ENCODE measurements at regions not wholly inside any gene's neighbourhood (a gene's known extent, or its start where the extent isn't known, plus 50 kb on each side); places are given as distances from the start of the nearest gene placed in this dataset.
"Not testable (repeated sequence)": the region's sequence is repeated elsewhere in the genome, so short reads cannot be mapped to it uniquely, and the experiment has no call there.

- Histone ChIP-seq H3K27me3 (ENCODE audit: control insufficient read depth, insufficient read depth, low read length) (no peaks in the 10 kb centered on the region), H3K4me3 (ENCODE audit: low read length) (no peak overlapping the region), H3K9me3 (ENCODE audit: control insufficient read depth, insufficient read depth, low read length) (no peaks in the 10 kb centered on the region), H3K36me3 (ENCODE audit: control insufficient read depth, insufficient read depth, low read length) (no peaks in the 10 kb centered on the region), H3K27ac (ENCODE audit: low read length) (no peak overlapping the region), H3K4me1 (ENCODE audit: control insufficient read depth, insufficient read depth, low read length) (no peaks in the 10 kb centered on the region)
- Mint-ChIP-seq H3K36me3 (peaks cover 8% of the 10 kb centered on the region), H3K27me3 (ENCODE audit: low read depth in 2 of 2) (no peaks in the 10 kb centered on the region), H3K4me3 (no peak overlapping the region), H3K4me1 (no peaks in the 10 kb centered on the region), H3K9me3 (peaks cover 16 to 22% of the 10 kb centered on the region in 2 donors), H3K27ac (no peak overlapping the region)
- ATAC-seq (no peak), DNase-seq (no peak)
- TF ChIP-seq, protein P1, sequence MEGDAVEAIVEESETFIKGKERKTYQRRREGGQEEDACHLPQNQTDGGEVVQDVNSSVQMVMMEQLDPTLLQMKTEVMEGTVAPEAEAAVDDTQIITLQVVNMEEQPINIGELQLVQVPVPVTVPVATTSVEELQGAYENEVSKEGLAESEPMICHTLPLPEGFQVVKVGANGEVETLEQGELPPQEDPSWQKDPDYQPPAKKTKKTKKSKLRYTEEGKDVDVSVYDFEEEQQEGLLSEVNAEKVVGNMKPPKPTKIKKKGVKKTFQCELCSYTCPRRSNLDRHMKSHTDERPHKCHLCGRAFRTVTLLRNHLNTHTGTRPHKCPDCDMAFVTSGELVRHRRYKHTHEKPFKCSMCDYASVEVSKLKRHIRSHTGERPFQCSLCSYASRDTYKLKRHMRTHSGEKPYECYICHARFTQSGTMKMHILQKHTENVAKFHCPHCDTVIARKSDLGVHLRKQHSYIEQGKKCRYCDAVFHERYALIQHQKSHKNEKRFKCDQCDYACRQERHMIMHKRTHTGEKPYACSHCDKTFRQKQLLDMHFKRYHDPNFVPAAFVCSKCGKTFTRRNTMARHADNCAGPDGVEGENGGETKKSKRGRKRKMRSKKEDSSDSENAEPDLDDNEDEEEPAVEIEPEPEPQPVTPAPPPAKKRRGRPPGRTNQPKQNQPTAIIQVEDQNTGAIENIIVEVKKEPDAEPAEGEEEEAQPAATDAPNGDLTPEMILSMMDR (IDR thresholded peaks at IDR 0.05), result no peak
- 63% methylated on average over 3 of the region's 3 CpGs for WGBS (ENCODE audit: insufficient coverage)
- intact Hi-C loops (cut with micrococcal nuclease), result no loop called here
These were observed 558.7 kb upstream of the NECTIN3 start for GRCh38 chr3:110512961-110513360.

DNA sequence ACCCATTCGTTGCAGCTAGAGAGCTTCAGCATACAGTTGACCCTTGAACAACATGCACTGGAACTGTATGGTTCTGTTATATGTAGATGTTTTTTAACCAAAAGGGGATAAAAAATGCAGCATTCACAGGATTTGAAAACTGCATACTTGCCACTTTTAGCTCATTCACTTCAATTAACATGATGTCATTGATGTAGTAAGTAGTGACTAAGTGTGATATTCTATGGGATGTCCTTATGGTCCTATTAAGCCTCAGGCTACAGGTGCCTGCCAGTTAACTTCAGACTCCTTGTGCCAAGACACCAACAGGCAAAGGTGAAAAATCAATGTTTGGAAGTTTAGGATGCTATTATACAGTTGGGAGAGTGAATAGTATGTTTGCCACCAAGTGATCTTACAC, 553.6 kb upstream of the NECTIN3 start:
- Mint-ChIP-seq H3K27ac (no peak overlapping the region), H3K4me1 (no peaks in the 10 kb centered on the region), H3K4me3 (no peak overlapping the region), H3K27me3 (ENCODE audit: low read depth in 2 of 2) (no peaks in the 10 kb centered on the region), H3K9me3 (peaks cover 11 to 13% of the 10 kb centered on the region in 2 donors), H3K36me3 (no peaks in the 10 kb centered on the region)
- ATAC-seq (no peak), DNase-seq (no peak)
- Histone ChIP-seq H3K27me3 (ENCODE audit: control insufficient read depth, insufficient read depth, low read length) (no peaks in the 10 kb centered on the region), H3K9me3 (ENCODE audit: control insufficient read depth, insufficient read depth, low read length) (no peaks in the 10 kb centered on the region), H3K4me3 (ENCODE audit: low read length) (no peak overlapping the region), H3K27ac (ENCODE audit: low read length) (no peak overlapping the region), H3K36me3 (ENCODE audit: control insufficient read depth, insufficient read depth, low read length) (no peaks in the 10 kb centered on the region), H3K4me1 (ENCODE audit: control insufficient read depth, insufficient read depth, low read length) (no peaks in the 10 kb centered on the region)
- intact Hi-C loops (cut with micrococcal nuclease), result no loop called here
- WGBS (ENCODE audit: insufficient coverage), result 86% methylated on average over 1 of the region's 1 CpG
- TF ChIP-seq, protein P1 (IDR thresholded peaks at IDR 0.05), result no peak

DNA sequence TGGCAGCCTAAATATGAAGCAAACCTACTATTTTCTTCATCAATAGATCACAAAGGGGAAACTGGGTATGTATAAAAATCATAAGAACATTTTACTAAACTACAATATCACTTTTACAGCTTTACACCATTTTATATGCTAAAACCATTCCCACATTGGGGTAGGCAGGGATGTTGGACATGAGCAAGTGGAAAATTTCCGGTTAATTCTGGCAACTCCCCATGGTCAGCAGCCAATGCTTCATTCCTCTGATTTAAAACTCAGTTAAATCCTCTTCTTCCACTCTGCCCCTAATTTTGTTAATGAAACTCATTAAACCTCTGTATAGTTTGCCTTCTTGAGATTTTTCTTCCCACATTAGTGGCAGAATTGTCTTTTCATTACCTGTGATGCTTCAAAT, 552.5 kb upstream of the NECTIN3 start:
- H3K36me3 Mint-ChIP-seq, result no peaks in the 10 kb centered on the region
- Histone ChIP-seq H3K4me1 (ENCODE audit: control insufficient read depth, insufficient read depth, low read length) (no peaks in the 10 kb centered on the region), H3K9me3 (ENCODE audit: control insufficient read depth, insufficient read depth, low read length) (no peaks in the 10 kb centered on the region), H3K4me3 (ENCODE audit: low read length) (no peak overlapping the region), H3K36me3 (ENCODE audit: control insufficient read depth, insufficient read depth, low read length) (no peaks in the 10 kb centered on the region), H3K27me3 (ENCODE audit: control insufficient read depth, insufficient read depth, low read length) (no peaks in the 10 kb centered on the region), H3K27ac (ENCODE audit: low read length) (no peak overlapping the region)
- DNase-seq (no peak), ATAC-seq (no peak)
- no peak overlapping the region for H3K4me3 Mint-ChIP-seq
- no peak overlapping the region for H3K27ac Mint-ChIP-seq
- 75% methylated on average over 1 of the region's 1 CpG for WGBS (ENCODE audit: insufficient coverage)
- H3K27me3 Mint-ChIP-seq (ENCODE audit: low read depth in 2 of 2), result no peaks in the 10 kb centered on the region
- intact Hi-C loops (cut with micrococcal nuclease), result no loop called here
- TF ChIP-seq, protein P1 (IDR thresholded peaks at IDR 0.05), result no peak
- H3K4me1 Mint-ChIP-seq, result no peaks in the 10 kb centered on the region
- peaks cover 11 to 13% of the 10 kb centered on the region in 2 donors for H3K9me3 Mint-ChIP-seq

GRCh38 chr3:110521019-110521418, 550.6 kb upstream of the NECTIN3 start:
- H3K36me3 Mint-ChIP-seq, result no peaks in the 10 kb centered on the region
- H3K27me3 Mint-ChIP-seq (ENCODE audit: low read depth in 2 of 2), result no peaks in the 10 kb centered on the region
- no peaks in the 10 kb centered on the region for H3K9me3 ChIP-seq (ENCODE audit: control insufficient read depth, insufficient read depth, low read length)
- H3K36me3 ChIP-seq (ENCODE audit: control insufficient read depth, insufficient read depth, low read length), result no peaks in the 10 kb centered on the region
- H3K4me1 Mint-ChIP-seq, result no peaks in the 10 kb centered on the region
- DNase-seq, result no peak
- H3K4me3 ChIP-seq (ENCODE audit: low read length), result no peak overlapping the region
- H3K4me1 ChIP-seq (ENCODE audit: control insufficient read depth, insufficient read depth, low read length), result no peaks in the 10 kb centered on the region
- ATAC-seq, result no peak
- no peak overlapping the region for H3K27ac Mint-ChIP-seq
- 89% methylated on average over 2 of the region's 2 CpGs for WGBS (ENCODE audit: insufficient coverage)
- H3K27me3 ChIP-seq (ENCODE audit: control insufficient read depth, insufficient read depth, low read length), result no peaks in the 10 kb centered on the region
- TF ChIP-seq, protein P1 (IDR thresholded peaks at IDR 0.05), result no peak
- peaks cover 5 to 10% of the 10 kb centered on the region in 2 donors for H3K9me3 Mint-ChIP-seq
- no peak overlapping the region for H3K4me3 Mint-ChIP-seq
- intact Hi-C loops (cut with micrococcal nuclease), result no loop called here
- no peak overlapping the region for H3K27ac ChIP-seq (ENCODE audit: low read length)

DNA sequence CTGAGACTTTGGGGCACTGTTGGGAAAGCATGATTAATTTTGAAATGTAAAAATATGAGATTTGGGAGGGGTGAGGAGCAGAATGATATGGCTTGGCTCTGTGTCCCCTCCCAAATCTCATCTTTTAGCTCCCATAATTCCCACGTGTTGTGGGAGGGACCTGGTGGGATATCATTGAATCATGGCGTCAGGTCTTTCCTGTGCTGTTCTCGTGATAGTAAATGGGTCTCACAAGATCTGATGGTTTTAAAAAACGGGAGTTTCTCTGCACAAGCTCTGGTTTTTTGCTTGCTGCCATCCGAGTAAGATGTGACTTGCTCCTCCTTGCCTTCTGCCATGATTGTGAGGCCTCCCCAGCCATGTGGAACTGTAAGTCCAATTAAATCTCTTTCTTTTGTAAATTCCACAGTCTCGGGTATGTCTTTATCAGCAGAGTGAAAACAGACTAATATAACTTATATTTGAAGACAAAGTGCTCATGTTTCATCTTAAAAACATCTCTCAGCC, 546.0 kb upstream of the NECTIN3 start:
- H3K4me1 Mint-ChIP-seq; ATAC-seq; H3K4me3 ChIP-seq (ENCODE audit: low read length); H3K27ac Mint-ChIP-seq; H3K36me3 Mint-ChIP-seq; H3K4me3 Mint-ChIP-seq; H3K36me3 ChIP-seq (ENCODE audit: control insufficient read depth, insufficient read depth, low read length); H3K27me3 ChIP-seq (ENCODE audit: control insufficient read depth, insufficient read depth, low read length); H3K4me1 ChIP-seq (ENCODE audit: control insufficient read depth, insufficient read depth, low read length); intact Hi-C loops (cut with micrococcal nuclease); H3K27ac ChIP-seq (ENCODE audit: low read length); DNase-seq; H3K9me3 ChIP-seq (ENCODE audit: control insufficient read depth, insufficient read depth, low read length); H3K27me3 Mint-ChIP-seq (ENCODE audit: low read depth in 2 of 2); H3K9me3 Mint-ChIP-seq: not testable (repeated sequence)
- WGBS (ENCODE audit: insufficient coverage), result 81% methylated on average over 6 of the region's 6 CpGs
